Retinal pigment epithelial cell (primary cell): ENCODE measurements at regions not wholly inside any gene's neighbourhood (a gene's known extent, or its start where the extent isn't known, plus 50 kb on each side); places are given as distances from the start of the nearest gene placed in this dataset.

Experiments
- DNase-seq: peaks from one replicate; pipeline ENCODE4 v3.0.0-alpha.2; 2010; ENCODE audit warnings: low read depth
- H3K4me3 ChIP-seq: 2 replicates; pipeline ENCODE4 v1.5.1; 2011; ENCODE audit warnings: mild to moderate bottlenecking, low read length, control low read depth, moderate library complexity
- CTCF ChIP-seq: conservative IDR thresholded peaks from 2 replicates; pipeline ENCODE4 v1.5.1; 2011; ENCODE audit warnings: low read depth, low read length, control low read depth, inconsistent platforms

DNA sequence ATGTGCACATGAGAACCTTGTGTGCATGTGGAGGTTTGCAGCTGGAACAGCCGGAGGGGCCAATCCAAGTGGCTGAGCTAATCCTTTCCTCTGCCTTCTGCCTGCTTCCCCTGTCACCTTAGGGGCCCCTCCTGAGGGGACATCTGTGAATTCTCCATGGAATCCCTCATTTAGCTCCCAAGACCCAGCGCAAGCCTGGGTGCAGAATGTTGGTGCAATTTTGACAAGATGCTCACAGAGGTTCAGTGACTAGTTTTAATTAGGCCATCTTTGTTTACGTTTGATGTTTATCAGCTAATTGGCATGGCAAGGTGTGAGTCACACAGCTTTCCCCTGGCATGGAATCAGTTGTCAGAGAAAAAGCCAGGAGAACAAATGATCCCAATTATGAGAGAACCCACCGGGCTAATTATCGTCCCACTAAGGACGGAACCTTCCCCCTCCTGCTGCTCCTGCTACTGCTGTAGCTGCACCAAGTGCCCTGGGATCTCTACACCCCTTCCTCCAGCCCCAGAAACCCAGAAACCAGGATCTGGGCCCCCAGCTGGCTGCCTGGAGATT is 63.6 kb upstream of the PAX6 start:
- DNase-seq = peak; percentile 38
- TF ChIP-seq CTCF = no peak
- H3K4me3 ChIP-seq = no peak overlapping the region

GRCh38 chr11:31873124-31873523 is 62.0 kb upstream of the PAX6 start:
- H3K4me3 ChIP-seq = no peak overlapping the region
- no peak for DNase-seq
- TF ChIP-seq CTCF = no peak

GRCh38 chr11:31872076-31872443 is 60.9 kb upstream of the PAX6 start:
- H3K4me3 ChIP-seq = no peak overlapping the region
- no peak for TF ChIP-seq CTCF
- no peak for DNase-seq

DNA sequence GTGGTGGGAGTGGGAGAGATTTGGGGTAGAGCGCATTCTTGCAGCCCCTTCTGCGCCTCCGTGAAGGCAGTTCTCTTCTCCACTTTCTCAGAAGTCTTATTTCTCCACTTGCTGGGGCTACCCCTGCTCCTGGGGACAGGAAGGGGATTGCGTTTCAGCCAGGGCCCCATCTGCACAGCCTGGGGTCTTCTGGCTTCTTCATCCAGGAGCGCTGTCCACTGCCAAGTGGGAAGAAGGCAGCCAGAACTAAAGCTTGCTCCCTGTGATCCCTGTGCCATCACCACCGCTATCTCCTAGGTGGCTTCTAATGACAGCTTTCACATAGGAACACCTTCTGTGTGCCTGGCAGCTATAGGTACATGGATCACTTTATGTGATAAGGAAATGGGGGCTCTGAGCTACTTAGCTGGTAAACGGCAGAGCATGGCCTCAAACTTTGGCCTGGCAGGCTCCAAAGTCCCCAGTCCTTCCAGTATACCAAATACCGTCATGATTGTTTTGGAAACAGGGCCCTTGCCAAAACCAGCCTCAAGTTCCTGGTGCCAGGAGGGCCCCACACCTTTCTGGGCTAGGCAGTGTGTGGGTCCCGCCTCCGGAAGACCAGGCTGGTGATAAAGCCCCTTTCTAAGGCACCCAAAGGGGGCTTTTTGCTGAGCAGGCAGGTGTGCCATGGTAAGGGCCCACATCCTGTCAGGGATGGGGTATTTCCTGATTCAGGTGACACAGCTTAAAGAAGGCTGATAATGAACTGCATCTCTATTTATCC is 60.4 kb upstream of the PAX6 start:
- H3K4me3 ChIP-seq = no peak overlapping the region
- DNase-seq = no peak
- TF ChIP-seq CTCF = no peak

GRCh38 chr11:31870609-31871309 is 59.6 kb upstream of the PAX6 start:
- peak; percentile 26 for DNase-seq
- peak; percentile 88 for TF ChIP-seq CTCF
- no peak overlapping the region for H3K4me3 ChIP-seq

- no peak for DNase-seq
Measured at GRCh38 chr11:31869986-31870385, 58.9 kb upstream of the PAX6 start.

More at GRCh38 chr11:31869986-31870385, 58.9 kb upstream of the PAX6 start:
- no peak overlapping the region for H3K4me3 ChIP-seq
- TF ChIP-seq CTCF = no peak
